Suprapubic skin (tissue), 4 donors: ENCODE measurements at regions not wholly inside any gene's neighbourhood (a gene's known extent, or its start where the extent isn't known, plus 50 kb on each side); places are given as distances from the start of the nearest gene placed in this dataset.
"Not testable (repeated sequence)": the region's sequence is repeated elsewhere in the genome, so short reads cannot be mapped to it uniquely, and the experiment has no call there.

Experiments
- DNase-seq, 2 donors: peaks; one replicate each; pipeline ENCODE4 v3.0.0-alpha.2; 2019; ENCODE audit warnings: low spot score in 2 of 2
- H3K27ac ChIP-seq: fragments of 200-600 bp; sonication (generic); one replicate; pipeline ENCODE4 v1.5.1; 2019
- H3K27me3 ChIP-seq: fragments of 200-600 bp; sonication (generic); one replicate; pipeline ENCODE4 v1.5.1; 2019
- H3K36me3 ChIP-seq: fragments of 200-600 bp; sonication (generic); one replicate; pipeline ENCODE4 v1.5.1; 2019
- H3K4me1 ChIP-seq: fragments of 200-600 bp; sonication (generic); one replicate; pipeline ENCODE4 v1.5.1; 2019
- H3K4me3 ChIP-seq: fragments of 200-600 bp; sonication (generic); one replicate; pipeline ENCODE4 v1.5.1; 2019; ENCODE audit warnings: mild to moderate bottlenecking
- H3K9me3 ChIP-seq: fragments of 200-600 bp; sonication (generic); one replicate; pipeline ENCODE4 v1.5.1; 2019
- EP300 ChIP-seq: sonication (generic); formaldehyde crosslinking; IDR thresholded peaks from one replicate; pipeline ENCODE4 v1.6.1; 2017; ENCODE audit warnings: antibody characterized with exemption
- POLR2A ChIP-seq, 2 donors: fragments of 450-650 bp; IDR thresholded peaks; one replicate each; pipeline ENCODE4 v1.6.1; 2017; ENCODE audit warnings: antibody characterized with exemption in 2 of 2, mild to moderate bottlenecking in 2 of 2, moderate library complexity in 2 of 2
- POLR2AphosphoS5 ChIP-seq, 3 donors: sonication (generic); formaldehyde crosslinking; IDR thresholded peaks; one replicate each; pipeline ENCODE4 v1.6.1; 2017; ENCODE audit warnings: antibody characterized with exemption in 3 of 3
- WGBS: methylation state at CpG from one replicate; pipeline ENCODE4 v1.1.5; 2018; 5-methylcytosine and 5-hydroxymethylcytosine counted together
- TF ChIP-seq, protein P1 (sequence below), 2 donors: fragments of 200-600 bp in 1 of 2; fragments of 450-650 bp in 1 of 2; sonication (generic) in 1 of 2; IDR thresholded peaks; one replicate each; pipeline ENCODE4 v1.5.1; 2016 to 2019; ENCODE audit warnings: antibody characterized with exemption in 2 of 2, mild to moderate bottlenecking in 1 of 2, moderate library complexity in 1 of 2

DNA sequence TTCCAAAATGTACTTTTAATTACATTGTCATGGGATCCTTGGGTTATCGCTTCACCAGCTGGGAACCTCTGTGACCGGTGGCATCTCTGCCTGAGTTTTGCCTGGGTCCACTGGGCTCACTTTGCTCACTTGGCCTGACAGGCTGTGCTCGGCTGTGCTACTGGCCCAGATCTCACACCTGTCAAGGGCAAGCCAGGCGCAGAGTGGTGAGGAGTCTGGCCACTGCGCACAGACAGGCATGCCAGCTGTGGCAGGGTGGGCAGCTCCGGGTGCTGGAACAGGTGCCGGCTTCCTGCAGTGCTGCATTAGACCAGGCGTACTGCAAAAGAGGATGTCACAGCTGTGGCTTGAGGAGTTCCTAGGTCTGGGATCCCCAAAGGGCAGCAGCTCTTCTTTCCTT lies 489.8 kb downstream of the TENT5A start:
- Histone ChIP-seq H3K4me1 (no peaks in the 10 kb centered on the region), H3K36me3 (no peaks in the 10 kb centered on the region), H3K27me3 (no peaks in the 10 kb centered on the region), H3K27ac (no peak overlapping the region), H3K4me3 (no peak overlapping the region), H3K9me3 (no peaks in the 10 kb centered on the region)
- no peak for DNase-seq
- 91% methylated on average over 5 of the region's 8 CpGs for WGBS
- TF ChIP-seq, protein P1, sequence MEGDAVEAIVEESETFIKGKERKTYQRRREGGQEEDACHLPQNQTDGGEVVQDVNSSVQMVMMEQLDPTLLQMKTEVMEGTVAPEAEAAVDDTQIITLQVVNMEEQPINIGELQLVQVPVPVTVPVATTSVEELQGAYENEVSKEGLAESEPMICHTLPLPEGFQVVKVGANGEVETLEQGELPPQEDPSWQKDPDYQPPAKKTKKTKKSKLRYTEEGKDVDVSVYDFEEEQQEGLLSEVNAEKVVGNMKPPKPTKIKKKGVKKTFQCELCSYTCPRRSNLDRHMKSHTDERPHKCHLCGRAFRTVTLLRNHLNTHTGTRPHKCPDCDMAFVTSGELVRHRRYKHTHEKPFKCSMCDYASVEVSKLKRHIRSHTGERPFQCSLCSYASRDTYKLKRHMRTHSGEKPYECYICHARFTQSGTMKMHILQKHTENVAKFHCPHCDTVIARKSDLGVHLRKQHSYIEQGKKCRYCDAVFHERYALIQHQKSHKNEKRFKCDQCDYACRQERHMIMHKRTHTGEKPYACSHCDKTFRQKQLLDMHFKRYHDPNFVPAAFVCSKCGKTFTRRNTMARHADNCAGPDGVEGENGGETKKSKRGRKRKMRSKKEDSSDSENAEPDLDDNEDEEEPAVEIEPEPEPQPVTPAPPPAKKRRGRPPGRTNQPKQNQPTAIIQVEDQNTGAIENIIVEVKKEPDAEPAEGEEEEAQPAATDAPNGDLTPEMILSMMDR (IDR thresholded peaks at IDR 0.05): no peak
- TF ChIP-seq POLR2A (IDR thresholded peaks at IDR 0.05) (no peak), EP300 (no peak), POLR2AphosphoS5 (IDR thresholded peaks at IDR 0.05) (no peak)

DNA sequence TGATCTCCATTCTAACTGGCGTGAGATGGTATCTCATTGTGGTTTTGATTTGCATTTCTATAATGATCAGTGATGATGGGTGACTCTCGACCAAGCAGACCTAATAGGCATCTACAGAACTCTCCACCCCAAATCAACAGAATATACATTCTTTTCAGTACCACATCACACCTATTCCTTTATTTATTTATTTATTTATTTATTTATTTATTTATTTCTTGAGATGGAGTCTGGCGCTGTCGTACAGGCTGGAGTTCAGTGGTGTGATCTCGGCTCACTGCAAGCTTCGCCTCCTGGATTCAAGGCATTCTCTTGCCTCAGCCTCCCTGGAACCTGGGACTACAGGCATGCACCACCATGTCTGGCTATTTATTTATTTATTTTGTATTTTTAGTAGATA lies 496.3 kb downstream of the TENT5A start:
- H3K27ac ChIP-seq, DNase-seq, H3K4me3 ChIP-seq, H3K9me3 ChIP-seq, H3K36me3 ChIP-seq, H3K4me1 ChIP-seq, H3K27me3 ChIP-seq: not testable (repeated sequence)
- WGBS: 95% methylated on average over 6 of the region's 6 CpGs

- Histone ChIP-seq H3K27ac (no peak overlapping the region), H3K36me3 (no peaks in the 10 kb centered on the region), H3K27me3 (no peaks in the 10 kb centered on the region), H3K4me3 (no peak overlapping the region), H3K9me3 (no peaks in the 10 kb centered on the region), H3K4me1 (no peaks in the 10 kb centered on the region)
- TF ChIP-seq POLR2AphosphoS5 (IDR thresholded peaks at IDR 0.05) (no peak), EP300 (no peak), POLR2A (IDR thresholded peaks at IDR 0.05) (no peak)
- TF ChIP-seq, protein P1 (IDR thresholded peaks at IDR 0.05): no peak
- DNase-seq: no peak
Measured at GRCh38 chr6:81253821-81254220, 498.7 kb downstream of the TENT5A start.

DNA sequence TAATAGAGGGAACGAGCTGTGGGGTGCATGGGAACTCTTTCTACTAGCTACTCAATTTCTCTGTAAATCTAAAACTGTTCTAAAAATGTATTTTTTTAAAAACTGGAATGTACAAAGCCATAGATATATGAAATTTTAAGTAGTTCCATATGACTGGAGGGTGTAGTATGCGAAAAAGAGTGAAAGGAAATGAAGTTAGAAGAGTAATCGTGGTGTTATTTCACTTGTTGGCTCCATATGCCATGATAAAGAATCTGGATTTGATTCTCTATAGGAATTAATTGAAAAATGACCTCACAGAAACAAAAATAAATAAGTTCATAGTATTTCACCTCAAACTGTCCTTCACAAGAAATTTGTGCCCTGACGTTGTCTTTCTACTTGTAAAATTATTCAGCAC lies 500.2 kb downstream of the TENT5A start:
- Histone ChIP-seq H3K4me1 (no peaks in the 10 kb centered on the region), H3K36me3 (no peaks in the 10 kb centered on the region), H3K4me3 (no peak overlapping the region), H3K27ac (no peak overlapping the region), H3K9me3 (no peaks in the 10 kb centered on the region), H3K27me3 (no peaks in the 10 kb centered on the region)
- WGBS: 72% methylated on average over 4 of the region's 4 CpGs
- DNase-seq: no peak
- no peak for TF ChIP-seq EP300
- TF ChIP-seq POLR2A (IDR thresholded peaks at IDR 0.05): no peak
- TF ChIP-seq, protein P1 (IDR thresholded peaks at IDR 0.05): no peak
- no peak for TF ChIP-seq POLR2AphosphoS5 (IDR thresholded peaks at IDR 0.05)

- H3K9me3 ChIP-seq: no peaks in the 10 kb centered on the region
- no peak for TF ChIP-seq EP300
- no peak for TF ChIP-seq POLR2A (IDR thresholded peaks at IDR 0.05)
- TF ChIP-seq, protein P1 (IDR thresholded peaks at IDR 0.05): no peak
- TF ChIP-seq POLR2AphosphoS5 (IDR thresholded peaks at IDR 0.05): no peak
- 72% methylated on average over 2 of the region's 2 CpGs for WGBS
- H3K27ac ChIP-seq: no peak overlapping the region
- H3K4me1 ChIP-seq: no peaks in the 10 kb centered on the region
- no peaks in the 10 kb centered on the region for H3K36me3 ChIP-seq
- no peak overlapping the region for H3K4me3 ChIP-seq
- no peak for DNase-seq
- no peaks in the 10 kb centered on the region for H3K27me3 ChIP-seq
Measured at GRCh38 chr6:81246200-81246599, 506.3 kb downstream of the TENT5A start.

GRCh38 chr6:81242624-81243023 lies 509.9 kb downstream of the TENT5A start:
- H3K9me3 ChIP-seq: no peaks in the 10 kb centered on the region
- H3K36me3 ChIP-seq: no peaks in the 10 kb centered on the region
- no peak for TF ChIP-seq POLR2AphosphoS5 (IDR thresholded peaks at IDR 0.05)
- WGBS: 76% methylated on average over 1 of the region's 1 CpG
- H3K4me3 ChIP-seq: no peak overlapping the region
- H3K27ac ChIP-seq: no peak overlapping the region
- DNase-seq: no peak
- H3K27me3 ChIP-seq: no peaks in the 10 kb centered on the region
- H3K4me1 ChIP-seq: no peaks in the 10 kb centered on the region
